HEK293T (cell line): ENCODE measurements at regions not wholly inside any gene's neighbourhood (a gene's known extent, or its start where the extent isn't known, plus 50 kb on each side); places are given as distances from the start of the nearest gene placed in this dataset.

Source experiments
- ARNT ChIP-seq: fragments of 450-650 bp; IDR thresholded peaks from 2 replicates; pipeline ENCODE4 v1.6.1; 2017; ENCODE audit warnings: mild to moderate bottlenecking
- BHLHE40 ChIP-seq: fragments of 450-650 bp; IDR thresholded peaks from 2 replicates; pipeline ENCODE4 v1.6.1; 2016; ENCODE audit warnings: mild to moderate bottlenecking, moderate library complexity, borderline replicate concordance
- CTBP1 ChIP-seq: fragments of 450-650 bp; IDR thresholded peaks from 2 replicates; pipeline ENCODE4 v1.6.1; 2016; ENCODE audit warnings: borderline replicate concordance
- ELF4 ChIP-seq: fragments of 450-650 bp; IDR thresholded peaks from 2 replicates; pipeline ENCODE4 v1.6.1; 2017; ENCODE audit warnings: antibody characterized with exemption
- FOXA1 ChIP-seq: fragments of 450-650 bp; IDR thresholded peaks from 2 replicates; pipeline ENCODE4 v1.6.1; 2016; ENCODE audit warnings: mild to moderate bottlenecking
- FOXM1 ChIP-seq: fragments of 450-650 bp; IDR thresholded peaks from 2 replicates; pipeline ENCODE4 v1.6.1; 2017; ENCODE audit warnings: mild to moderate bottlenecking, borderline replicate concordance
- NFRKB ChIP-seq: fragments of 450-650 bp; IDR thresholded peaks from 2 replicates; pipeline ENCODE4 v1.6.1; 2016; ENCODE audit warnings: mild to moderate bottlenecking, moderate library complexity
- PKNOX1 ChIP-seq: fragments of 450-650 bp; IDR thresholded peaks from 2 replicates; pipeline ENCODE4 v1.6.1; 2016
- SP1 ChIP-seq: fragments of 450-650 bp; IDR thresholded peaks from 2 replicates; pipeline ENCODE4 v1.6.1; 2017
- ZNF384 ChIP-seq: fragments of 450-650 bp; IDR thresholded peaks from 2 replicates; pipeline ENCODE4 v1.6.1; 2016

- TF ChIP-seq FOXA1 (no peak), CTBP1 (no peak), SP1 (no peak), BHLHE40 (no peak), ZNF384 (no peak), FOXM1 (no peak), PKNOX1 (no peak), ELF4 (no peak), NFRKB (no peak), ARNT (no peak)
Observed at GRCh38 chr1:238492271-238492670, 601.5 kb upstream of the ZP4 start.
